ENCODE measurements at regions not wholly inside any gene's neighbourhood (a gene's known extent, or its start where the extent isn't known, plus 50 kb on each side); places are given as distances from the start of the nearest gene placed in this dataset.

GRCh38 chr5:152942633-152943336 lies 537.7 kb upstream of the NMUR2 start:
- Histone ChIP-seq H3K4me1 (ENCODE audit: insufficient read depth, low read length) (no peaks in the 10 kb centered on the region), H3K36me3 (ENCODE audit: low read depth, low read length) (no peaks in the 10 kb centered on the region), H3F3A (ENCODE audit: low read length, unreplicated experiment) (no peaks in the 10 kb centered on the region), H3K9me3 (ENCODE audit: low read length) (0 out of 2 replicates have a peak, but pooled peaks cover 4% of the 10 kb centered on the region), H3K9me2 (replicated peaks; ENCODE audit: low read length) (no peaks in the 10 kb centered on the region), H3K9ac (ENCODE audit: low read length) (no peak overlapping the region), H2AFZ (ENCODE audit: low read length) (no peak overlapping the region), H4K20me1 (ENCODE audit: low read length) (no peaks in the 10 kb centered on the region), H3K4me3 (ENCODE audit: low read length) (no peak overlapping the region), H3K27me3 (ENCODE audit: low read length) (no peaks in the 10 kb centered on the region), H3K79me2 (ENCODE audit: low read length) (no peaks in the 10 kb centered on the region), H3K27ac (ENCODE audit: low read length) (no peak overlapping the region), H3K4me2 (ENCODE audit: low read length) (no peak overlapping the region)
- CTCF ChIA-PET = no interaction called here
- POLR2A ChIA-PET (ENCODE audit: unreplicated experiment) = no interaction called here
- ATAC-seq (no peak), DNase-seq (no peak)
- intact Hi-C loops (cut with micrococcal nuclease) = no loop called here
- TF ChIP-seq EZH2phosphoT487 (IDR thresholded peaks at IDR 0.05; ENCODE audit: borderline replicate concordance, low read length) (no peak), EZH2 (IDR thresholded peaks at IDR 0.05; ENCODE audit: low read length, unreplicated experiment) (no peak)
- TF ChIP-seq, protein P1, sequence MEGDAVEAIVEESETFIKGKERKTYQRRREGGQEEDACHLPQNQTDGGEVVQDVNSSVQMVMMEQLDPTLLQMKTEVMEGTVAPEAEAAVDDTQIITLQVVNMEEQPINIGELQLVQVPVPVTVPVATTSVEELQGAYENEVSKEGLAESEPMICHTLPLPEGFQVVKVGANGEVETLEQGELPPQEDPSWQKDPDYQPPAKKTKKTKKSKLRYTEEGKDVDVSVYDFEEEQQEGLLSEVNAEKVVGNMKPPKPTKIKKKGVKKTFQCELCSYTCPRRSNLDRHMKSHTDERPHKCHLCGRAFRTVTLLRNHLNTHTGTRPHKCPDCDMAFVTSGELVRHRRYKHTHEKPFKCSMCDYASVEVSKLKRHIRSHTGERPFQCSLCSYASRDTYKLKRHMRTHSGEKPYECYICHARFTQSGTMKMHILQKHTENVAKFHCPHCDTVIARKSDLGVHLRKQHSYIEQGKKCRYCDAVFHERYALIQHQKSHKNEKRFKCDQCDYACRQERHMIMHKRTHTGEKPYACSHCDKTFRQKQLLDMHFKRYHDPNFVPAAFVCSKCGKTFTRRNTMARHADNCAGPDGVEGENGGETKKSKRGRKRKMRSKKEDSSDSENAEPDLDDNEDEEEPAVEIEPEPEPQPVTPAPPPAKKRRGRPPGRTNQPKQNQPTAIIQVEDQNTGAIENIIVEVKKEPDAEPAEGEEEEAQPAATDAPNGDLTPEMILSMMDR (conservative IDR thresholded peaks at IDR 0.05; ENCODE audit: low read depth, low read length) = no peak
- BruUV-seq (replicated peaks) = no TSS peak

GRCh38 chr5:152953788-152954483 lies 536.5 kb upstream of the GRIA1 start:
- H3K36me3 ChIP-seq (ENCODE audit: low read depth, low read length) = no peaks in the 10 kb centered on the region
- no peak overlapping the region for H3K4me2 ChIP-seq (ENCODE audit: low read length)
- ATAC-seq = no peak
- H3K27ac ChIP-seq (ENCODE audit: low read length) = no peak overlapping the region
- TF ChIP-seq EZH2 (IDR thresholded peaks at IDR 0.05; ENCODE audit: low read length, unreplicated experiment) (no peak), EZH2phosphoT487 (IDR thresholded peaks at IDR 0.05; ENCODE audit: borderline replicate concordance, low read length) (no peak)
- TF ChIP-seq, protein P1 (conservative IDR thresholded peaks at IDR 0.05; ENCODE audit: low read depth, low read length) = no peak
- ChIA-PET CTCF (no interaction called here), POLR2A (ENCODE audit: unreplicated experiment) (no interaction called here)
- BruUV-seq (replicated peaks) = no TSS peak
- intact Hi-C loops (cut with micrococcal nuclease) = no loop called here
- H3K9me2 ChIP-seq (replicated peaks; ENCODE audit: low read length) = no peaks in the 10 kb centered on the region
- H3F3A ChIP-seq (ENCODE audit: low read length, unreplicated experiment) = no peaks in the 10 kb centered on the region
- no peaks in the 10 kb centered on the region for H3K27me3 ChIP-seq (ENCODE audit: low read length)
- no peaks in the 10 kb centered on the region for H3K4me1 ChIP-seq (ENCODE audit: insufficient read depth, low read length)
- H3K79me2 ChIP-seq (ENCODE audit: low read length) = no peaks in the 10 kb centered on the region
- no peak overlapping the region for H2AFZ ChIP-seq (ENCODE audit: low read length)
- peaks cover 11% of the 10 kb centered on the region; the same call in 1 of the 2 replicates for H3K9me3 ChIP-seq (ENCODE audit: low read length)
- H4K20me1 ChIP-seq (ENCODE audit: low read length) = no peaks in the 10 kb centered on the region
- no peak for DNase-seq
- H3K9ac ChIP-seq (ENCODE audit: low read length) = no peak overlapping the region
- no peak overlapping the region for H3K4me3 ChIP-seq (ENCODE audit: low read length)
